H9 (cell line): ENCODE measurements at regions not wholly inside any gene's neighbourhood (a gene's known extent, or its start where the extent isn't known, plus 50 kb on each side); places are given as distances from the start of the nearest gene placed in this dataset.

ENCODE experiments used
- DNase-seq: peaks from one replicate; pipeline ENCODE4 v3.0.0-alpha.2; 2017
- H2AFZ ChIP-seq: one replicate; pipeline ENCODE4 v1.6.1; 2013; ENCODE audit warnings: mild to moderate bottlenecking, low read length, control low read depth, moderate library complexity
- H2AK5ac ChIP-seq: 2 replicates; pipeline ENCODE4 v1.6.1; 2013; ENCODE audit warnings: low read length, control low read depth, mixed read lengths; ENCODE audit not compliant: insufficient read length
- H2BK120ac ChIP-seq: one replicate; pipeline ENCODE4 v1.6.1; 2013; ENCODE audit warnings: low read depth, mild to moderate bottlenecking, low read length, control low read depth, inconsistent platforms; ENCODE audit not compliant: poor library complexity, severe bottlenecking
- H2BK12ac ChIP-seq: 2 replicates; pipeline ENCODE4 v1.6.1; 2013; ENCODE audit warnings: low read length, control low read depth, mixed read lengths, low read depth; ENCODE audit not compliant: insufficient read length
- H2BK15ac ChIP-seq: 2 replicates; pipeline ENCODE4 v1.6.1; 2013; ENCODE audit warnings: low read depth, low read length, control low read depth
- H2BK20ac ChIP-seq: one replicate; pipeline ENCODE4 v1.6.1; 2013; ENCODE audit warnings: low read depth, mild to moderate bottlenecking, low read length, control low read depth, inconsistent platforms; ENCODE audit not compliant: poor library complexity, severe bottlenecking
- H2BK5ac ChIP-seq: 2 replicates; pipeline ENCODE4 v1.6.1; 2013; ENCODE audit warnings: low read length, control low read depth, mixed read lengths; ENCODE audit not compliant: insufficient read length
- H3K14ac ChIP-seq: 2 replicates; pipeline ENCODE4 v1.6.1; 2013; ENCODE audit warnings: low read length, control low read depth; ENCODE audit not compliant: insufficient read depth
- H3K18ac ChIP-seq: 2 replicates; pipeline ENCODE4 v1.6.1; 2013; ENCODE audit warnings: low read depth, mild to moderate bottlenecking, mixed read lengths, low read length, control low read depth; ENCODE audit not compliant: insufficient read length
- H3K23ac ChIP-seq: 2 replicates; pipeline ENCODE4 v1.6.1; 2013; ENCODE audit warnings: low read length, control low read depth, mixed read lengths, low read depth; ENCODE audit not compliant: insufficient read length
- H3K23me2 ChIP-seq: 2 replicates; pipeline ENCODE4 v1.6.1; 2013; ENCODE audit warnings: low read depth, mild to moderate bottlenecking, mixed read lengths, low read length, control low read depth; ENCODE audit not compliant: insufficient read length, poor library complexity, severe bottlenecking
- H3K27ac ChIP-seq: 2 replicates; pipeline ENCODE4 v1.5.1; 2013; ENCODE audit warnings: low read length, control low read depth, mixed read lengths, low read depth; ENCODE audit not compliant: insufficient read length
- H3K27me3 ChIP-seq: 2 replicates; pipeline ENCODE4 v1.6.1; 2013; ENCODE audit warnings: low read length, control low read depth, inconsistent platforms; ENCODE audit not compliant: insufficient read depth
- H3K4ac ChIP-seq: 2 replicates; pipeline ENCODE4 v1.6.1; 2013; ENCODE audit warnings: low read depth, mild to moderate bottlenecking, control low read depth, inconsistent platforms, low read length, moderate library complexity
- H3K4me1 ChIP-seq: 2 replicates; pipeline ENCODE4 v1.6.1; 2013; ENCODE audit warnings: low read length, control low read depth, inconsistent platforms; ENCODE audit not compliant: insufficient read depth
- H3K4me2 ChIP-seq: 2 replicates; pipeline ENCODE4 v1.6.1; 2013; ENCODE audit warnings: low read length, control low read depth, mixed read lengths; ENCODE audit not compliant: insufficient read length, insufficient read depth
- H3K56ac ChIP-seq: 2 replicates; pipeline ENCODE4 v1.6.1; 2013; ENCODE audit warnings: low read depth, mild to moderate bottlenecking, mixed read lengths, low read length, control low read depth; ENCODE audit not compliant: insufficient read length
- H3K79me1 ChIP-seq: 2 replicates; pipeline ENCODE4 v1.6.1; 2013; ENCODE audit warnings: low read depth, mild to moderate bottlenecking, moderate library complexity, low read length, control low read depth, inconsistent platforms; ENCODE audit not compliant: insufficient read depth, poor library complexity, severe bottlenecking
- H3K79me2 ChIP-seq: 2 replicates; pipeline ENCODE4 v1.6.1; 2013; ENCODE audit warnings: low read length, control low read depth, inconsistent platforms; ENCODE audit not compliant: insufficient read depth
- H3K9ac ChIP-seq: 2 replicates; pipeline ENCODE4 v1.6.1; 2013; ENCODE audit warnings: low read length, control low read depth, mixed read lengths; ENCODE audit not compliant: insufficient read length; ENCODE audit errors: extremely low read depth
- H3K9me3 ChIP-seq: one replicate; pipeline ENCODE4 v1.6.1; 2013; ENCODE audit warnings: low read depth, low read length, inconsistent platforms; ENCODE audit not compliant: control insufficient read depth
- H3T11ph ChIP-seq: one replicate; pipeline ENCODE4 v1.6.1; 2013; ENCODE audit warnings: mild to moderate bottlenecking, low read length, control low read depth, inconsistent platforms
- H4K20me1 ChIP-seq: one replicate; pipeline ENCODE4 v1.6.1; 2013; ENCODE audit not compliant: control insufficient read depth, insufficient read length, insufficient read depth
- H4K5ac ChIP-seq: 2 replicates; pipeline ENCODE4 v1.6.1; 2013; ENCODE audit warnings: low read depth, mild to moderate bottlenecking, mixed read lengths, low read length, control low read depth; ENCODE audit not compliant: insufficient read length
- H4K8ac ChIP-seq: replicated peaks from 2 replicates; pipeline ENCODE4 v1.6.1; 2013; ENCODE audit warnings: low read length, control low read depth, mixed read lengths, low read depth; ENCODE audit not compliant: insufficient read length
- H4K91ac ChIP-seq: 2 replicates; pipeline ENCODE4 v1.6.1; 2013; ENCODE audit warnings: low read depth, mild to moderate bottlenecking, moderate library complexity, mixed read lengths, low read length, control low read depth; ENCODE audit not compliant: insufficient read length
- H3K27ac Mint-ChIP-seq, 3 experiments: 2 replicates in 2 of 3; 3 replicates in 1 of 3; pipeline ENCODE4 v1.8.0; 2020 to 2021; ENCODE audit warnings: mixed read lengths in 3 of 3, mild to moderate bottlenecking in 1 of 3, moderate library complexity in 1 of 3
- H3K27me3 Mint-ChIP-seq: 2 replicates; pipeline ENCODE4 v1.8.0; 2021; ENCODE audit warnings: low read depth, mild to moderate bottlenecking, moderate library complexity, mixed read lengths
- H3K36me3 Mint-ChIP-seq, 3 experiments: 2 replicates in 2 of 3; 3 replicates in 1 of 3; pipeline ENCODE4 v1.8.0; 2020 to 2021; ENCODE audit warnings: low read depth in 3 of 3, mixed read lengths in 3 of 3; ENCODE audit not compliant: insufficient read depth in 1 of 3
- H3K4me1 Mint-ChIP-seq, 2 experiments: 2 replicates each; pipeline ENCODE4 v1.8.0; 2020; ENCODE audit warnings: mixed read lengths in 2 of 2
- H3K4me3 Mint-ChIP-seq, 2 experiments: 2 replicates in 1 of 2; 3 replicates in 1 of 2; pipeline ENCODE4 v1.8.0; 2020 to 2021; ENCODE audit warnings: mild to moderate bottlenecking in 2 of 2, mixed read lengths in 2 of 2, moderate library complexity in 1 of 2
- H3K9me3 Mint-ChIP-seq, 2 experiments: 2 replicates in 1 of 2; 3 replicates in 1 of 2; pipeline ENCODE4 v1.8.0; 2020; ENCODE audit warnings: mild to moderate bottlenecking in 2 of 2, mixed read lengths in 2 of 2, moderate library complexity in 1 of 2
- TF ChIP-seq, protein P1 (sequence below): fragments of 200-600 bp; sonication (generic); conservative IDR thresholded peaks from 3 replicates; pipeline ENCODE4 v1.8.0; 2021; ENCODE audit warnings: antibody characterized with exemption, mild to moderate bottlenecking

GRCh38 chr4:159606835-159607234 lies 504.0 kb downstream of the RAPGEF2 start:
- H3K23me2 ChIP-seq, result no peaks in the 10 kb centered on the region
- no peaks in the 10 kb centered on the region for H3K27me3 ChIP-seq
- H3K4me1 Mint-ChIP-seq, result peaks cover 9 to 11% of the 10 kb centered on the region in 2 experiments
- no peak overlapping the region for H3T11ph ChIP-seq
- H2BK15ac ChIP-seq, result no peak overlapping the region
- peaks cover 16 to 31% (median 22%) of the 10 kb centered on the region in 3 experiments for H3K36me3 Mint-ChIP-seq
- no peak overlapping the region for H3K23ac ChIP-seq
- no peak overlapping the region for H2BK12ac ChIP-seq
- no peaks in the 10 kb centered on the region for H3K79me2 ChIP-seq
- H3K27ac Mint-ChIP-seq, result no peak overlapping the region; a peak in 1 of 7 replicates
- peaks cover 27 to 30% of the 10 kb centered on the region in 2 experiments for H3K9me3 Mint-ChIP-seq
- TF ChIP-seq, protein P1, sequence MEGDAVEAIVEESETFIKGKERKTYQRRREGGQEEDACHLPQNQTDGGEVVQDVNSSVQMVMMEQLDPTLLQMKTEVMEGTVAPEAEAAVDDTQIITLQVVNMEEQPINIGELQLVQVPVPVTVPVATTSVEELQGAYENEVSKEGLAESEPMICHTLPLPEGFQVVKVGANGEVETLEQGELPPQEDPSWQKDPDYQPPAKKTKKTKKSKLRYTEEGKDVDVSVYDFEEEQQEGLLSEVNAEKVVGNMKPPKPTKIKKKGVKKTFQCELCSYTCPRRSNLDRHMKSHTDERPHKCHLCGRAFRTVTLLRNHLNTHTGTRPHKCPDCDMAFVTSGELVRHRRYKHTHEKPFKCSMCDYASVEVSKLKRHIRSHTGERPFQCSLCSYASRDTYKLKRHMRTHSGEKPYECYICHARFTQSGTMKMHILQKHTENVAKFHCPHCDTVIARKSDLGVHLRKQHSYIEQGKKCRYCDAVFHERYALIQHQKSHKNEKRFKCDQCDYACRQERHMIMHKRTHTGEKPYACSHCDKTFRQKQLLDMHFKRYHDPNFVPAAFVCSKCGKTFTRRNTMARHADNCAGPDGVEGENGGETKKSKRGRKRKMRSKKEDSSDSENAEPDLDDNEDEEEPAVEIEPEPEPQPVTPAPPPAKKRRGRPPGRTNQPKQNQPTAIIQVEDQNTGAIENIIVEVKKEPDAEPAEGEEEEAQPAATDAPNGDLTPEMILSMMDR, result no peak
- H4K91ac ChIP-seq, result no peak overlapping the region
- no peak overlapping the region for H3K18ac ChIP-seq
- no peak overlapping the region for H3K4me3 Mint-ChIP-seq
- no peaks in the 10 kb centered on the region for H3K27me3 Mint-ChIP-seq
- no peaks in the 10 kb centered on the region for H3K79me1 ChIP-seq
- DNase-seq, result no peak
- H3K4me2 ChIP-seq, result no peak overlapping the region
- H3K4me1 ChIP-seq, result no peaks in the 10 kb centered on the region; the same call in 1 of the 2 replicates
- no peak overlapping the region for H2BK5ac ChIP-seq
- peaks cover 10% of the 10 kb centered on the region for H3K9me3 ChIP-seq
- H4K20me1 ChIP-seq, result no peaks in the 10 kb centered on the region
- no peak overlapping the region for H3K9ac ChIP-seq
- H2BK120ac ChIP-seq, result no peak overlapping the region
- H2AK5ac ChIP-seq, result no peak overlapping the region
- no peak overlapping the region for H3K4ac ChIP-seq
- H2AFZ ChIP-seq, result no peak overlapping the region
- H4K8ac ChIP-seq, result no peak overlapping the region
- H3K56ac ChIP-seq, result no peak overlapping the region
- no peak overlapping the region for H4K5ac ChIP-seq
- H3K14ac ChIP-seq, result no peak overlapping the region
- H2BK20ac ChIP-seq, result no peak overlapping the region
- H3K27ac ChIP-seq, result no peak overlapping the region
